Neuronal stem cell (in vitro differentiated cells): ENCODE measurements at regions not wholly inside any gene's neighbourhood (a gene's known extent, or its start where the extent isn't known, plus 50 kb on each side); places are given as distances from the start of the nearest gene placed in this dataset.

Experiments
- DNase-seq: peaks from one replicate; pipeline ENCODE4 v3.0.0-alpha.2; 2013; ENCODE audit warnings: low spot score
- H2AFZ ChIP-seq: one replicate; pipeline ENCODE4 v1.6.1; 2013; ENCODE audit warnings: mild to moderate bottlenecking, low read length, inconsistent platforms
- H2AK5ac ChIP-seq: 2 replicates; pipeline ENCODE4 v1.6.1; 2013; ENCODE audit warnings: low read depth, mild to moderate bottlenecking, inconsistent platforms, low read length, moderate library complexity, mixed read lengths
- H2BK120ac ChIP-seq: 2 replicates; pipeline ENCODE4 v1.6.1; 2013; ENCODE audit warnings: low read depth, mild to moderate bottlenecking, inconsistent platforms, low read length, moderate library complexity, mixed read lengths
- H2BK12ac ChIP-seq: one replicate; pipeline ENCODE4 v1.6.1; 2013; ENCODE audit warnings: low read length, inconsistent platforms
- H2BK15ac ChIP-seq: 2 replicates; pipeline ENCODE4 v1.6.1; 2013; ENCODE audit warnings: mild to moderate bottlenecking, low read length, inconsistent platforms, mixed read lengths
- H2BK5ac ChIP-seq: one replicate; pipeline ENCODE4 v1.6.1; 2013; ENCODE audit warnings: inconsistent platforms, mild to moderate bottlenecking, low read length, moderate library complexity
- H3K14ac ChIP-seq: one replicate; pipeline ENCODE4 v1.6.1; 2013; ENCODE audit warnings: low read length, inconsistent platforms
- H3K18ac ChIP-seq: 2 replicates; pipeline ENCODE4 v1.6.1; 2013; ENCODE audit warnings: low read length, inconsistent platforms
- H3K23ac ChIP-seq: 2 replicates; pipeline ENCODE4 v1.6.1; 2013; ENCODE audit warnings: low read depth, mild to moderate bottlenecking, mixed read lengths, low read length, inconsistent platforms; ENCODE audit not compliant: poor library complexity
- H3K27ac ChIP-seq: replicated peaks from 3 replicates; pipeline ENCODE4 v1.5.1; 2013; ENCODE audit warnings: low read length, inconsistent platforms
- H3K27me3 ChIP-seq, 3 experiments: 2 replicates each; pipeline ENCODE4 v1.6.1; 2013; ENCODE audit warnings: low read length in 3 of 3, mild to moderate bottlenecking in 2 of 3, inconsistent platforms in 1 of 3, low read depth in 1 of 3, mixed read lengths in 1 of 3, moderate library complexity in 1 of 3; ENCODE audit not compliant: control insufficient read depth in 3 of 3, insufficient read depth in 3 of 3
- H3K36me3 ChIP-seq, 2 donors: replicated peaks in 1 of 2; 2 replicates each; pipeline ENCODE4 v1.6.1; 2013; ENCODE audit warnings: low read length in 2 of 2; ENCODE audit not compliant: control insufficient read depth in 2 of 2, insufficient read depth in 2 of 2
- H3K4ac ChIP-seq: 2 replicates; pipeline ENCODE4 v1.6.1; 2013; ENCODE audit warnings: inconsistent platforms, mild to moderate bottlenecking, low read length, moderate library complexity
- H3K4me1 ChIP-seq, 2 donors: 1 replicate in 1 of 2; 2 replicates in 1 of 2; pipeline ENCODE4 v1.6.1; 2013; ENCODE audit warnings: low read length in 2 of 2, low read depth in 1 of 2; ENCODE audit not compliant: control insufficient read depth in 2 of 2, insufficient read depth in 1 of 2
- H3K4me2 ChIP-seq: one replicate; pipeline ENCODE4 v1.6.1; 2013; ENCODE audit warnings: mild to moderate bottlenecking, low read length, inconsistent platforms; ENCODE audit not compliant: insufficient read depth, poor library complexity, severe bottlenecking
- H3K4me3 ChIP-seq, 2 donors: 2 replicates each; pipeline ENCODE4 v1.5.1; 2013; ENCODE audit warnings: low read length in 2 of 2, mild to moderate bottlenecking in 2 of 2, inconsistent platforms in 1 of 2, moderate library complexity in 1 of 2
- H3K79me1 ChIP-seq: one replicate; pipeline ENCODE4 v1.6.1; 2013; ENCODE audit warnings: low read depth, mild to moderate bottlenecking, inconsistent platforms, low read length, moderate library complexity
- H3K9ac ChIP-seq: one replicate; pipeline ENCODE4 v1.6.1; 2013; ENCODE audit warnings: mild to moderate bottlenecking, low read depth, low read length, inconsistent platforms; ENCODE audit not compliant: poor library complexity
- H3K9me3 ChIP-seq, 2 donors: replicated peaks in 1 of 2; 2 replicates each; pipeline versions ENCODE3 to v1.6.1; 2013; ENCODE audit warnings: low read length in 2 of 2, mild to moderate bottlenecking in 2 of 2, inconsistent platforms in 1 of 2, low read depth in 1 of 2, mixed read lengths in 1 of 2, moderate library complexity in 1 of 2; ENCODE audit not compliant: control insufficient read depth in 2 of 2, insufficient read depth in 1 of 2
- H4K8ac ChIP-seq: one replicate; pipeline ENCODE4 v1.6.1; 2013; ENCODE audit warnings: low read depth, mild to moderate bottlenecking, inconsistent platforms, low read length, moderate library complexity
- H4K91ac ChIP-seq: one replicate; pipeline ENCODE4 v1.6.1; 2013; ENCODE audit warnings: low read length, low read depth, mild to moderate bottlenecking, inconsistent platforms; ENCODE audit not compliant: poor library complexity
- WGBS, 2 donors: extraction: QIAGEN DNeasy Blood & Tissue Kit; methylation state at CpG; one replicate each; pipeline ENCODE4 v1.1.7; 2013; ENCODE audit warnings: missing lambda C conversion rate in 2 of 2, mixed read lengths in 1 of 2; ENCODE audit not compliant: insufficient read length in 2 of 2, insufficient replicate concordance in 1 of 2; ENCODE audit errors: extremely low coverage in 2 of 2; 5-methylcytosine and 5-hydroxymethylcytosine counted together

DNA sequence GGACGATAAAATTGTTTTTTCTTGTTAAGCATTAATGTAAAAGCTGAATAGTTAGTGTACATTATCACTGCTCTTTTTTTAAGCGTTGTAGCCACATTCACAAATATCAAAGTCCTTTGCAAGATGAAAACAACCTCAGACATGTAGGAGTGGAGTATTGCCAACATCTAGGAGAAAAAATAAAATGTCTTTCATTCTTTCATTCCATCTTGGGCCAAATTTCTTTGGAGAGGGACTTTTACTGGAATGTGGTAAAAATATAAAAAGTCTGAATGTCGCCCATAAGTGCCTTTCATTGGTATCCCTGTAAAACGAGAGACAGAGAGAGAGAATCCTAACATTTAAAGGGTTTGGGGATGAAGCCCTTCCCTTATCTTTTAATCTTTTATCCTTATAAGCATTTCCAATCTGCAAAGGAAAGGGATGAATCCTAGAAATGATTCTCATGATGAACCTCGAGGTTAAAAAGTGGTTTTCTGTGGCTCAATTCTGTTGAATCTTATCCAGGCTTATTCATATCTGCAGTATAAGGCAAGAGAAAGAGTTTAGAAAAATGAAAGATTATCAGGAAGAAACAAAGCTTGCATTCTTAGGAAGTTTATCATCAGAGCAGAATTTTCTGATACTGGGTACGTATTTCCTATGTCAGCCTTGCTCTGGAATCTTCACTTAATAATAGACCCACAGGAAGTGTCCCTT, 1031.7 kb downstream of the MCTP2 start:
- no peak overlapping the region for H3K27ac ChIP-seq
- no peak overlapping the region for H2BK5ac ChIP-seq
- no peak overlapping the region for H2BK120ac ChIP-seq
- no peak overlapping the region for H3K18ac ChIP-seq
- no peak overlapping the region for H3K4ac ChIP-seq
- H3K36me3 ChIP-seq, result no peaks in the 10 kb centered on the region
- no CpG with 5 or more reads among the region's 6 CpGs for WGBS, 2 donors
- no peak overlapping the region for H2AK5ac ChIP-seq
- no peak overlapping the region for H2AFZ ChIP-seq
- H2BK15ac ChIP-seq, result no peak overlapping the region
- no peaks in the 10 kb centered on the region for H3K27me3 ChIP-seq
- no peaks in the 10 kb centered on the region for H3K9me3 ChIP-seq
- no peaks in the 10 kb centered on the region for H3K79me1 ChIP-seq
- H3K4me3 ChIP-seq, result no peak overlapping the region
- no peak overlapping the region for H4K91ac ChIP-seq
- no peak overlapping the region for H3K14ac ChIP-seq
- H3K23ac ChIP-seq, result no peak overlapping the region
- no peak overlapping the region for H3K9ac ChIP-seq
- DNase-seq, result no peak
- H4K8ac ChIP-seq, result no peak overlapping the region
- H3K4me1 ChIP-seq, result peaks cover 3 to 9% of the 10 kb centered on the region in 2 donors
- H3K4me2 ChIP-seq, result no peak overlapping the region
- no peak overlapping the region for H2BK12ac ChIP-seq

DNA sequence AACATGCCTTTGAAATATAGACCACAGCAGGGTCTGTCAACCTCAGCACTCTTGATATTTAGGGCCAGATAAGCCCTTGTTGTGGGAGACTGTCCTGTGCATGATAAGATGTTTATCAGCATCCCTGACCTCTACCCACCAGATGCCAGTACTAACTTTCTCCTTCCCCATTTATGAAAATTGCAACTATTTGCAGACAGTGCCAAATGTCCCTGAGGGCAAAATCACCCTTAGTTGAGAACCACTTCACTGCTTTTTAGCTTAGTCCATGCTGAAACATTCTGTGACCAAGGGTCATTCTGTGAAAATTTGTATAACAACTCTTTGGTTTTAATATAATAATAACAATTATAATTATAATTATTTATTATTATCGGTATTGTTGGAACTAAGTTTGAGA, 1032.4 kb downstream of the MCTP2 start:
- Histone ChIP-seq H2AFZ (no peak overlapping the region), H4K8ac (no peak overlapping the region), H3K36me3 (no peaks in the 10 kb centered on the region), H3K4me2 (no peak overlapping the region), H2AK5ac (no peak overlapping the region), H3K9me3 (no peaks in the 10 kb centered on the region), H3K4me3 (no peak overlapping the region), H3K9ac (no peak overlapping the region), H2BK5ac (no peak overlapping the region), H3K4me1 (peaks cover 3 to 9% of the 10 kb centered on the region in 2 donors), H3K23ac (no peak overlapping the region), H3K4ac (no peak overlapping the region), H2BK12ac (no peak overlapping the region), H2BK120ac (no peak overlapping the region), H4K91ac (no peak overlapping the region), H3K18ac (no peak overlapping the region), H3K79me1 (no peaks in the 10 kb centered on the region), H3K27me3 (no peaks in the 10 kb centered on the region), H3K14ac (no peak overlapping the region), H2BK15ac (no peak overlapping the region), H3K27ac (no peak overlapping the region)
- no CpG with 5 or more reads among the region's 1 CpG for WGBS, 2 donors
- DNase-seq, result no peak

DNA sequence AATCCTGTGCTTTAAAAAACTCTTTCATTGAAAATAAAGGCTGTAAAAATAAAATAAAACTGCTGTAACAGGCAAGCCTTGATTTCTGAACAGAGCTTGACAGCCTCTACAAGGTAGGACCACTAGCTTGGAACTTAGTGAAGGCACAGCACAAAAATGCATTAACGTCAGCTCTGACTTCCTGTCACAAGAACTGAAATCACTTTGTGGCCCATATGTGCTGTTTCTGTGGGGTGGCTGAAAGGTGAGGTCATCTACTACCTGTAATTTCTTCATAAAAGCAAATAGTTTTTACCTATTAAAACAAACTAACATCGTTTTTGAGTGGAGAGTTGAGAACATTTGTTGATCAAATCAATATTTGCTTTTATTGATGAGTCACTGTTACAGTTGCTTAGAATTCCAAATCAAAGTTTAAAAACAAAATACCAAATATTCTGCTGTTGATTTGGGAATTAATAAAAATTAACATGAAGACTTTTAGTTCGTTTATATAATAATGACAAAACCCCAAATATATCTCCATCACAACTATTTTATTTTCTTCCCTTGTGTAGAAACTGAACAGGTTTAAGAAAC, 1034.1 kb downstream of the MCTP2 start:
- H3K79me1 ChIP-seq, result no peaks in the 10 kb centered on the region
- no peak overlapping the region for H3K4ac ChIP-seq
- H3K27me3 ChIP-seq, result no peaks in the 10 kb centered on the region
- no peak overlapping the region for H4K91ac ChIP-seq
- H3K36me3 ChIP-seq, result no peaks in the 10 kb centered on the region
- H2AFZ ChIP-seq, result no peak overlapping the region
- WGBS, 2 donors, result no CpG with 5 or more reads among the region's 3 CpGs
- no peak overlapping the region for H2AK5ac ChIP-seq
- H3K23ac ChIP-seq, result no peak overlapping the region
- no peak overlapping the region for H3K9ac ChIP-seq
- H3K4me2 ChIP-seq, result no peak overlapping the region
- no peak overlapping the region for H3K4me3 ChIP-seq
- H2BK120ac ChIP-seq, result no peak overlapping the region
- no peak overlapping the region for H3K18ac ChIP-seq
- no peak overlapping the region for H3K14ac ChIP-seq
- H4K8ac ChIP-seq, result no peak overlapping the region
- no peaks in the 10 kb centered on the region for H3K9me3 ChIP-seq
- no peak overlapping the region for H2BK5ac ChIP-seq
- H3K27ac ChIP-seq, result no peak overlapping the region
- DNase-seq, result no peak
- no peak overlapping the region for H2BK15ac ChIP-seq
- H3K4me1 ChIP-seq, result peaks cover 0 to 5% of the 10 kb centered on the region in 2 donors
- no peak overlapping the region for H2BK12ac ChIP-seq

DNA sequence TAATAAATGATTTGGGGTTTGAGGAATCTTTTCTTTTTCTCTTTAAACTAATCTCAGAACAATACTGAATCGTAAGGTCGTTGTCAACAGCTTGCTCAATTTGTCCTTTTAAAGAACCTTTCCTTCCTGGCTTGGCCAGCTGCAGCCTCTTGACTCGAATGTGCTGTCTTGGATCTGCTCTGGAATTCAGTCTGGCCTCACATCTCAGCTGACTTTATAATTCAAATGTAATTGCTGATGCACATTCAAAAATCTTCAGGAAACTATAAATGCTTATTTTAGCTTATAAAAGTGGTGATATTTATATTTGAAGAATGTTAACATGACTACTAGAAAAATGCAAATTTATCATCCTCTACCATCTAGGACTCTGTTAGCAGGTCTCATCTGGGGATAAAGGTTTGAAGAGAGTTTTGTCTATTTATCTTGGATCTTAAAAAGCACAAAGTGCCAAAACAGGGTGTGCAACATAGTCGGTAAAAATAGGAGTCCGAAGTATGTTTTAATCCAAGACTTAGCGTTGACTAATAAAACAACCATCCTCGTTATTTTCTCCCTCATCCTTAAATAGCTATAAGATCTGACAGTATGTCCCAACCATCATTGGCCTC, 1035.2 kb downstream of the MCTP2 start:
- DNase-seq, result no peak
- Histone ChIP-seq H3K18ac (no peak overlapping the region), H3K9me3 (no peaks in the 10 kb centered on the region), H2AFZ (no peak overlapping the region), H3K27ac (no peak overlapping the region), H2BK12ac (no peak overlapping the region), H4K91ac (no peak overlapping the region), H2BK15ac (no peak overlapping the region), H3K23ac (no peak overlapping the region), H3K9ac (no peak overlapping the region), H2BK5ac (no peak overlapping the region), H2AK5ac (no peak overlapping the region), H3K36me3 (no peaks in the 10 kb centered on the region), H3K79me1 (no peaks in the 10 kb centered on the region), H4K8ac (no peak overlapping the region), H3K4me2 (no peak overlapping the region), H3K4ac (no peak overlapping the region), H3K4me1 (peaks cover 0 to 5% of the 10 kb centered on the region in 2 donors), H3K4me3 (no peak overlapping the region), H2BK120ac (no peak overlapping the region), H3K27me3 (no peaks in the 10 kb centered on the region), H3K14ac (no peak overlapping the region)
- WGBS, 2 donors, result no CpG with 5 or more reads among the region's 7 CpGs
